HUES64 (cell line): ENCODE measurements at regions not wholly inside any gene's neighbourhood (a gene's known extent, or its start where the extent isn't known, plus 50 kb on each side); places are given as distances from the start of the nearest gene placed in this dataset.
"Not testable (repeated sequence)": the region's sequence is repeated elsewhere in the genome, so short reads cannot be mapped to it uniquely, and the experiment has no call there.

Source experiments
- H3K27ac ChIP-seq: 2 replicates; pipeline ENCODE4 v1.7.0; 2013; ENCODE audit warnings: low read depth, low read length, inconsistent platforms
- H3K27me3 ChIP-seq: 2 replicates; pipeline ENCODE4 v1.6.1; 2013; ENCODE audit warnings: mild to moderate bottlenecking, low read length; ENCODE audit not compliant: insufficient read depth
- H3K36me3 ChIP-seq: 2 replicates; pipeline ENCODE4 v1.6.1; 2013; ENCODE audit warnings: mild to moderate bottlenecking, low read length; ENCODE audit not compliant: insufficient read depth
- H3K4me1 ChIP-seq: 2 replicates; pipeline ENCODE4 v1.6.1; 2013; ENCODE audit warnings: mild to moderate bottlenecking, low read length, moderate library complexity; ENCODE audit not compliant: insufficient read depth
- H3K4me3 ChIP-seq: 2 replicates; pipeline ENCODE4 v1.5.1; 2013; ENCODE audit warnings: mild to moderate bottlenecking, low read length, moderate library complexity
- H3K9ac ChIP-seq: 2 replicates; pipeline ENCODE4 v1.6.1; 2013; ENCODE audit warnings: mild to moderate bottlenecking, low read depth, low read length
- H3K9me3 ChIP-seq: 2 replicates; pipeline ENCODE4 v1.6.1; 2013; ENCODE audit warnings: low read depth, low read length; ENCODE audit not compliant: insufficient read depth
- WGBS: fragments of 150-250, 120-280 bp; methylation state at CpG from one replicate; pipeline ENCODE4 v1.1.7; 2013; ENCODE audit warnings: missing lambda C conversion rate; 5-methylcytosine and 5-hydroxymethylcytosine counted together

DNA sequence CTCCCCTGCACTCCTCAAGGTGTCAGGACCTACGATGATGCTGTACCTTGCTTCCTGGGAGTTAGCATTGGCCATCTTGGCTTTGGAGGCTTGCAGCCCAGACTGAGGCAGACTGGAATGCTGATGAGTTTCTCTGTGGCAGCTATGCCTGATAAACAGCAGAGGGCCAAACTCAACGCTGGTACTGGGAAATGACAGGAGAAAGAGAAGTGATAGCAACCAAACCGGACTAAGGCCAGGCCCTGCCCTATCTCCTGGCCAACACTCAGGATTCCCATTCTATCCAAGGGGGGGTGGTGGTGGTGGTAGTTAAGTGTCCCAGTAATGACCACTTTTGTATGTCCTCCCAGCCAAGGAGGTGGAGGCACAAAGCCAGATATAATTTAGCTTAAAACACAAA, 90.0 kb upstream of the DTNBP1 start:
- Histone ChIP-seq H3K4me3 (no peak overlapping the region), H3K27me3 (no peaks in the 10 kb centered on the region), H3K36me3 (no peaks in the 10 kb centered on the region), H3K9me3 (no peaks in the 10 kb centered on the region), H3K9ac (no peak overlapping the region), H3K4me1 (no peaks in the 10 kb centered on the region), H3K27ac (no peak overlapping the region)
- WGBS: 82% methylated on average over 3 of the region's 3 CpGs

DNA sequence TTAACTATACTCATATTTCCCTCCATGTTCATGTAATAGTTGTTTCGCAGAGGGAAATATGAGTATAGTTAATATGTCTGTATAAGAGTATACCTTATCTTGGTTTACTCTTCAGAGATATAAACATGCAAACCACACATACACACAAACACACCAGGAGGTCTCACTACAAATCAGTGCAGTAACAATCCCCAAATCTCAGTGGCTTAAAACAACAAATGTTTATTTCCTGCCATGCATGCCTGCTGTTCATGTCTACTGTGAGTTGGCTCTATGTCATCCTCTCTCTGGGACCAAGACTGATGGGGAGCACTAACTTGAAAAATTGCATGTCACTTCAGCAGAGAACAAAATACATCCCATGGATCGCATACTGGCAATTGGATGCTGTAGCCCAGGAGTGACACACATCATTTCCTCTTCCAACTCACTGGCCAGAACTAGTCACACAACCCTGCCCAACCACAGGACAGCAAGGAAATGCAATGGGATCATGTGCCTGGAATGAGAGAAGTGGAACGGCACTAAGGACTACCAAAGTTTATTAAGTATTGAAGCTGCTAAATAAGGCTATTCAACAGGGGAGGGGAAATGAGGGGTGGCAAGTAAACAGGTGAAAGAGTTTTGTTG, 89.0 kb upstream of the DTNBP1 start:
- WGBS: 94% methylated on average over 2 of the region's 3 CpGs
- H3K9me3 ChIP-seq: no peaks in the 10 kb centered on the region

DNA sequence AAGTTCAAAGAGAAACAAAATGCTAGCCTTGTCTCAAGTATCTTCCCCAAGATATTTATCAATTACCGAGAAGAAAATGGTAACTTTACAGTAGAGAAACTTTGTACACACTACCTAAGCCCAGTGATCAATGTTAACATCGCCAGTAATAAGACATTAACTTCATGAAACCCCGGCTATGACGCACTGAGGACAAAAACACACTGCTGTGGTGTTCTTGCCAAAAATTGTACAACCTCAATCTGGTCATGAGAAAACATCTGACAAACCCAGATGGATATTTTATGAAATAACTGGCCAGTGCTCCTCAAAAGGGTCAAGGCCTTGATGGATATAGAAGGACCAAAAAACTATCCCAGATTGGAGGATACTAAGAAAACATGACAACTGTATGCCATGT, 85.5 kb upstream of the DTNBP1 start:
- Histone ChIP-seq H3K9me3 (no peaks in the 10 kb centered on the region), H3K4me3 (no peak overlapping the region), H3K4me1 (peaks cover 10% of the 10 kb centered on the region; the same call in 1 of the 2 replicates), H3K27ac (no peak overlapping the region), H3K27me3 (no peaks in the 10 kb centered on the region), H3K36me3 (no peaks in the 10 kb centered on the region), H3K9ac (no peak overlapping the region)
- 97% methylated on average over 4 of the region's 4 CpGs for WGBS

More for the DNA sequence above, 89.0 kb upstream of the DTNBP1 start:
- Histone ChIP-seq H3K4me3 (no peak overlapping the region), H3K36me3 (no peaks in the 10 kb centered on the region), H3K4me1 (no peaks in the 10 kb centered on the region), H3K27ac (no peak overlapping the region), H3K9ac (no peak overlapping the region), H3K27me3 (no peaks in the 10 kb centered on the region)

DNA sequence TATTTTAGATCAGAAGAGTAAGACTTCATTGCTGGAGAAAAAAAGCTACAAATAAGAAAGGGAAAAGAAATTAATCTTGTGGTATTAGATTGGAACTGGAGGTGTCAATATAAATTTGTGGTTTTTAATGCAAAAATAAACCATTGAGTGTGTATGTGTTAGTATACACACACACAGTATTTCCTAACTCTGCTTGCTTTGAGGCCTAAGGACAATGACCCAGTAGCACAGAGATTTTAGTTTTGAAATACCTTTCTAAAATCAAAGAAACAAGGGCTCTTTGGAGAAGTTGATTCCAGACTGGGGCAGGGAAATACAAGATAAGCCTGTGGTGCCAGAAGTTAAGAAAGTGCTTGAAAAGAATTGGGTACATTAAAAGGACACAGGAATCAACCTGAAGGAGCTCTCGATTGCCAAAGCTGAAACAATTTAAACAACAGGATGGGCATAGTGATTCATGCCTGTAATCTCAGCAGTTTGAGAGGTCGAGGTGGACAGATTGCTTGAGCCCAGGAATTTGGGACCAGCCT, 84.6 kb upstream of the DTNBP1 start:
- no peaks in the 10 kb centered on the region for H3K36me3 ChIP-seq
- H3K27ac ChIP-seq: no peak overlapping the region
- 87% methylated on average over 2 of the region's 2 CpGs for WGBS
- peaks cover 10% of the 10 kb centered on the region; the same call in 1 of the 2 replicates for H3K4me1 ChIP-seq
- H3K27me3 ChIP-seq: no peaks in the 10 kb centered on the region
- no peaks in the 10 kb centered on the region for H3K9me3 ChIP-seq
- no peak overlapping the region for H3K4me3 ChIP-seq
- no peak overlapping the region for H3K9ac ChIP-seq

DNA sequence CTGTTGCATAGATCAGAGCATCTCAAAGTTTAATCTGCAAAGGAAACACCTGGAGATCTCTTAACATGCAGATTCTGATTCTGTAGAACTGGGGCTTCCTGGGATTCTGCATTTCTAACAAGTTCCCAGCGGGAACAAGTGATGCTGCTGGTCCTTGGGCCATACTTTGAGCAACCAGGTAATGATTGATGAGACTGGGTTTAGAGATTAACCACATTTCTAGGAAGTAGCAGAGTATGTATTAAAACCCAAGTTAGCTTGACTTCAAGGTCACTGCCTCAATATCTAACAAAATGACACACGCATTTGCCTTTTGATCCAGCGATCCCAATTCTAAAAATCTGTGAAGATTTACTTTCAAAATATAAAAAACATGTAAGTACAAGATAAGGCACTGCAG, 83.0 kb upstream of the DTNBP1 start:
- H3K27ac ChIP-seq: no peak overlapping the region
- no peaks in the 10 kb centered on the region for H3K36me3 ChIP-seq
- no peak overlapping the region for H3K4me3 ChIP-seq
- H3K4me1 ChIP-seq: peaks cover 10% of the 10 kb centered on the region; the same call in 1 of the 2 replicates
- H3K9me3 ChIP-seq: no peaks in the 10 kb centered on the region
- H3K27me3 ChIP-seq: no peaks in the 10 kb centered on the region
- 81% methylated on average over 1 of the region's 3 CpGs for WGBS
- H3K9ac ChIP-seq: no peak overlapping the region

DNA sequence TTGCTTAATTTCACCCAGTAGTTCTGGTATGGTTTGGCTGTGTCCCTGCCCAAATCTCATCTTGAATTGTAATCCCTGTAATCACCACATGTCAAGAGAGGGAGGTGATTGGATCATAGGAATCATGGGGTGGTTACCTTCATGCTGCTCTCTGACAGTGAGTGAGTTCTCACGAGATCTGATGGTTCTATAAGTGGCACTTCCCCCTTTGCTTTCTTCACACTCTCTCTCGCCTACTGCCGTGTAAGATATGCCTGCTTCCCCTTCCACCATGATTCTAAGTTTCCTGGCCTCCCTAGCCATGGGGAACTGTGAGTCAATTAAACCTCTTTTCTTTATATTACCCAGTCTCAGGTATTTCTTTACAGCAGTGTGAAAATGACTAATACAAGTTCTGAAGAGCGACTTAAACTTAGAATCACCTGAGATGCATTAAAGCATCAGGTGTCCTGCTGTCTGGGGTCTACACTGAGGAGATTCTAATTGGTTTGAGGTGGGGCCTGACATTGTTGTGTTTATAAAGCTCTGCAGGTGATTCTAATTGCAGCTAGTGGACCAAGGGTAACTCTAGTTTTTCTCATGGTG, 82.1 kb upstream of the DTNBP1 start:
- H3K9me3 ChIP-seq: no peaks in the 10 kb centered on the region
- no peaks in the 10 kb centered on the region for H3K36me3 ChIP-seq
- H3K27me3 ChIP-seq: no peaks in the 10 kb centered on the region
- WGBS: 80% methylated on average over 4 of the region's 4 CpGs
- no peak overlapping the region for H3K4me3 ChIP-seq
- H3K9ac ChIP-seq: no peak overlapping the region
- H3K4me1 ChIP-seq: peaks cover 12% of the 10 kb centered on the region
- H3K27ac ChIP-seq: no peak overlapping the region

DNA sequence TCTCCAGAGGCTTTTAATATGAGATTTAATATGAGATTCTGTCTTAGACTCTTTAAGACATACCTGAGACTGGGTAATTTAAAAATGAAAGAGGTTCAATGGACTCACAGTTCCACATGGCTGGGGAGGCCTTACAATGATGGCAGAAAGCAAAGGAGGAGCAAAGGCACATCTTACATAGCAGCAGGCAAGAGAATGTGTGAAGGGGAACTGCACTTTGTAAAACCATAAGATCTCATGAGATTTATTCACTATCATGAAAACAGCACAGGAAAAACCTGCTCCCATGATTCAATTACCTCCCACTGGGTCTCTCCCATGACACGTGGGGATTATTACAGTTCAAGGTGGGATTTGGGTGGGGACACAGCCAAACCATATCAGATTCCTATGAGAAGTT, 79.2 kb upstream of the DTNBP1 start:
- H3K27ac ChIP-seq, H3K9me3 ChIP-seq, H3K4me3 ChIP-seq, H3K9ac ChIP-seq, H3K36me3 ChIP-seq, H3K27me3 ChIP-seq: not testable (repeated sequence)
- WGBS: 91% methylated on average over 1 of the region's 1 CpG
- H3K4me1 ChIP-seq: peaks cover 13% of the 10 kb centered on the region

DNA sequence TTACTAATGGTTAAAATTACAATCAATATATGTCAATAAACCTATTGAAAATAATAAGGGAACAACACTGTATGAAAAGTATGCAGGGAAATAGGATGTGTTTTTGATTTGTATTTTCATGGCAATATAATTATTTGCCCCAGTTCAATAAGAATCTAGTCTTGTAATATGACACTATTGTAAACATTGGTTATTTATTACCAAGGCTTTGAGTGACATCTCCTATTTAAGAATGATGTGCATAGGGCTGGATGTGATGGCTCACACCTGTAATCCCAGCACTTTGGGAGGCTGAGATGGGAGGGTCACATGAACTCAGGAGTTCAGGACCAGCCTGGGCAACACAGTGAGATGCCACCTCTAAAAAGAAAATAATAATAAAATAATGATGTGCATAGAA, 78.6 kb upstream of the DTNBP1 start:
- Histone ChIP-seq H3K4me3 (no peak overlapping the region), H3K4me1 (peaks cover 15% of the 10 kb centered on the region), H3K9me3 (no peaks in the 10 kb centered on the region), H3K27me3 (no peaks in the 10 kb centered on the region), H3K27ac (no peak overlapping the region), H3K9ac (no peak overlapping the region), H3K36me3 (no peaks in the 10 kb centered on the region)

DNA sequence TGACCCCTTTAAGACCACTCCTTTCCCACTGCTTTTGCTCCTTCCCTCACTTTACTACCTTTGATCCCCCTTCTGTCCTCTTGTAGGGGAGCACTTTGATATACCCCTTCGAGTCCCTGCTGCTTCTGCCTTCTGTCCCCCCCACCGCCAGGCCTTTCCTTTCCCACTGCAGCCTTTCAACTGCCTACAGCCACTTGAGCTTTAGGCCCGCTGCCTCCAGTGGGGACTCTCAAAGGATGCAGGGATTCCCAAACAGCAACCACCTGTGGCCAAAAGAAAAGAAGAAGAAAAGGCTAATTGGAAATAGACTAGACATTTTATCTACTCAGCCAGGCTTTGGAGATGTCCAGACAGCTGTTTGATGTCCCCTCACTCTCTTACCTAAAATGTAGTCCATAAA, 77.0 kb upstream of the DTNBP1 start:
- Histone ChIP-seq H3K36me3 (no peaks in the 10 kb centered on the region), H3K9ac (no peak overlapping the region), H3K27me3 (no peaks in the 10 kb centered on the region), H3K27ac (no peak overlapping the region), H3K4me1 (peaks cover 15% of the 10 kb centered on the region), H3K4me3 (no peak overlapping the region), H3K9me3 (no peaks in the 10 kb centered on the region)
- WGBS: 80% methylated on average over 3 of the region's 3 CpGs

DNA sequence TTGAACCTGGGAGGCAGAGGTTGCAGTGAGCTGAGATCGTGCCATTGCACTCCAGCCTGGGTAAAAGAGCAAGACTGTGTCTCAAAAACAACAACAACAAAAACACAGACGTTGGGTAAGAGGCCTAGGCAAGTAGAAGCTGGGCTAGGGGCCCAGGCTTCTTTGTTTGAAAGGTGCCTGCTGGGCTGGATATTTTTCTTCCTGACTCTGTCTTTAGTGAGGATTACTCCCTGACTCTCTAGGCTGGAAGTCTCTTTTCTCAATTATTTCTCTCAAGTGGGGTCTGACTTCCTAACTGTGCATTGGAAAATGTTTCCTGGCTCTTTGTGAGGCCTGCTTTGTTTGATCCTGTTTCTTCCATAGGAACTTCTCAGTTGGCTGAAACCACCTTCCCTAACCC, 76.5 kb upstream of the DTNBP1 start:
- Histone ChIP-seq H3K9ac (no peak overlapping the region), H3K27ac (no peak overlapping the region), H3K27me3 (no peaks in the 10 kb centered on the region), H3K4me3 (no peak overlapping the region), H3K4me1 (peaks cover 13% of the 10 kb centered on the region; the same call in 1 of the 2 replicates), H3K36me3 (no peaks in the 10 kb centered on the region), H3K9me3 (no peaks in the 10 kb centered on the region)
- 0% methylated on average over 1 of the region's 2 CpGs for WGBS

DNA sequence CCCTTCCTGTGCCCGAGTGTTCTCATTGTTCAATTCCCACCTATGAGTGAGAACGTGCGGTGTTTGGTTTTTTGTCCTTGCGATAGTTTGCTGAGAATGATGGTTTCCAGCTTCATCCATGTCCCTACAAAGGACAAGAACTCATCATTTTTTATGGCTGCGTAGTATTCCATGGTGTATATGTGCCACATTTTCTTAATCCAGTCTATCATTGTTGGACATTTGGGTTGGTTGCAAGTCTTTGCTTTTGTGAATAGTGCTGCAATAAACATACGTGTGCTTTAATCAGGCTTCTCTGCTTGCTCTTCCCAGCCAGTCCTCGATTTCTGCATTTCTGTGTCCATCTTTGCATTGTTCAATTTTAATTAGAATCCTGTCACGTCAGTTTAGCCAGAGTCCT, 75.4 kb upstream of the DTNBP1 start:
- H3K27ac ChIP-seq, H3K4me3 ChIP-seq, H3K36me3 ChIP-seq, H3K9me3 ChIP-seq, H3K27me3 ChIP-seq, H3K9ac ChIP-seq: not testable (repeated sequence)
- H3K4me1 ChIP-seq: peaks cover 15% of the 10 kb centered on the region; the same call in 1 of the 2 replicates
- WGBS: 82% methylated on average over 8 of the region's 8 CpGs
